ENCODE measurements at regions not wholly inside any gene's neighbourhood (a gene's known extent, or its start where the extent isn't known, plus 50 kb on each side); places are given as distances from the start of the nearest gene placed in this dataset.

GRCh38 chr11:104214517-104214916, 50.6 kb upstream of the PDGFD start:
- TF ChIP-seq CTCF (IDR thresholded peaks at IDR 0.05; ENCODE audit: low read depth, low read length) (no peak), EZH2phosphoT487 (IDR thresholded peaks at IDR 0.05; ENCODE audit: low read depth) (no peak)

Data from OCI-LY3 (cell line).